ENCODE measurements at regions not wholly inside any gene's neighbourhood (a gene's known extent, or its start where the extent isn't known, plus 50 kb on each side); places are given as distances from the start of the nearest gene placed in this dataset.

DNA sequence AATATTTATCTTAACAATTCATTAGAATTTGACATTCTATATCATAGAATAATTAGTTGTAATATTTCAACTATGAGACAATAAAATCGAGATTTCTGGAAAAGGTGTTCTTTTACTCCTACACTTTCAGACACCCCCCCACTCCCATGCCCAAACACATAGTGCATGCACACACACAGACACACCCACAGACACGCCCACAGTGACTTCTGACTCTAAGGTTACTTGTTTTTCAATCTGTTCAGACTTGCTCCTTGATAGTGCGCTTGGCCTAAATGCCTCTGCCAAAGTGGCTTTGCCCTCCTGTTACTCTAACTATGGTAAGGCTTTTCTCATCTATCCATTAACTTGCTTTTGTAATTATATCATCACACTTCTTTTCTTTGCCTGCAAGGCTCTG lies 144.0 kb upstream of the PPP1R3A start:
- H3K4me3 ChIP-seq (ENCODE audit: low read depth, low read length), result no peak overlapping the region
- ChIA-PET CTCF (no interaction called here), POLR2A (no interaction called here)
- TF ChIP-seq, protein P1, sequence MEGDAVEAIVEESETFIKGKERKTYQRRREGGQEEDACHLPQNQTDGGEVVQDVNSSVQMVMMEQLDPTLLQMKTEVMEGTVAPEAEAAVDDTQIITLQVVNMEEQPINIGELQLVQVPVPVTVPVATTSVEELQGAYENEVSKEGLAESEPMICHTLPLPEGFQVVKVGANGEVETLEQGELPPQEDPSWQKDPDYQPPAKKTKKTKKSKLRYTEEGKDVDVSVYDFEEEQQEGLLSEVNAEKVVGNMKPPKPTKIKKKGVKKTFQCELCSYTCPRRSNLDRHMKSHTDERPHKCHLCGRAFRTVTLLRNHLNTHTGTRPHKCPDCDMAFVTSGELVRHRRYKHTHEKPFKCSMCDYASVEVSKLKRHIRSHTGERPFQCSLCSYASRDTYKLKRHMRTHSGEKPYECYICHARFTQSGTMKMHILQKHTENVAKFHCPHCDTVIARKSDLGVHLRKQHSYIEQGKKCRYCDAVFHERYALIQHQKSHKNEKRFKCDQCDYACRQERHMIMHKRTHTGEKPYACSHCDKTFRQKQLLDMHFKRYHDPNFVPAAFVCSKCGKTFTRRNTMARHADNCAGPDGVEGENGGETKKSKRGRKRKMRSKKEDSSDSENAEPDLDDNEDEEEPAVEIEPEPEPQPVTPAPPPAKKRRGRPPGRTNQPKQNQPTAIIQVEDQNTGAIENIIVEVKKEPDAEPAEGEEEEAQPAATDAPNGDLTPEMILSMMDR (IDR thresholded peaks at IDR 0.05; ENCODE audit: insufficient read depth, low read length, missing control alignments), result no peak
- DNase-seq (ENCODE audit: low read depth, low spot score), result no peak

DNA sequence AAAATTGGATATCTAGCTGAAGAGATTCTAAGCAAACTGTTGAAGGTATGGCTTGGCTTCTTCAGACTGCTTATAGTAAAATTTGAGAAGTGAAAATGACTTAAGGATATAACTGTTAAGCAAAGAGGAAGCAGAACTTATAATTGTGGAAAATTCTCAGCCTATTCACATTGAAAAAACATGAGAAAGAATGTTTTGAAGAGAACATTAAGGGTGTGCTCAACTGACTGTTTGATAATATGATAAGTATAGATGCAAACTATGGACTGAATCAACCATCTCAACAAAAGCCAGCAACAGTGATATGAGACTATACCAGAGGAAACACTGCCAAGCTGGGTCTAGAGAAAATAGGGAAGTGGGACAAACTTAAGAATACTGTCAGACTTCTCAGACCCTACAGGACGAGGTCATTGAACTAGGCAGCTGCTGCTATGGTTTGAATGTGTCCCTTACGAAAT lies 133.1 kb upstream of the PPP1R3A start:
- ChIA-PET POLR2A (no interaction called here), CTCF (no interaction called here)
- no peak overlapping the region for H3K4me3 ChIP-seq (ENCODE audit: low read depth, low read length)
- no peak for DNase-seq (ENCODE audit: low read depth, low spot score)
- TF ChIP-seq, protein P1 (IDR thresholded peaks at IDR 0.05; ENCODE audit: insufficient read depth, low read length, missing control alignments), result no peak

DNA sequence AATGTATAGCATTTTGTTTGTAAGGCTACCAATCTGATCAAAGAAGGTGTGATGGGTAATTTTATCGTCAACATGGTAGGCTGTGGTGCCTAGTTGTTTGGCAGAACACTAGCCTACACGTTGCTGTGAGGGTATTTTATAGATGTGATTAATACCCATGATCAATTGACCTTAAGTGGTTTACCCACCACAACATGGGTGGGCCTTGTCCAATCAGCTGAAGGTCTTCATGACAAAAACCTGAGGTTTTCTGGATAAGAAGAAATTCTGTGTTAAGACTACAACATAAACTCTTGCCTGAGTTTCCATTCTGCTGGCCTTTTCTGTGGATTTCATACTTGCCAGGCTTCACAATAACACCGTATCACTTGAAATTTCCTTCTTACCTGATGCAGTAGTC lies 131.8 kb upstream of the PPP1R3A start:
- TF ChIP-seq, protein P1 (IDR thresholded peaks at IDR 0.05; ENCODE audit: insufficient read depth, low read length, missing control alignments), result no peak
- ChIA-PET POLR2A (no interaction called here), CTCF (no interaction called here)

DNA sequence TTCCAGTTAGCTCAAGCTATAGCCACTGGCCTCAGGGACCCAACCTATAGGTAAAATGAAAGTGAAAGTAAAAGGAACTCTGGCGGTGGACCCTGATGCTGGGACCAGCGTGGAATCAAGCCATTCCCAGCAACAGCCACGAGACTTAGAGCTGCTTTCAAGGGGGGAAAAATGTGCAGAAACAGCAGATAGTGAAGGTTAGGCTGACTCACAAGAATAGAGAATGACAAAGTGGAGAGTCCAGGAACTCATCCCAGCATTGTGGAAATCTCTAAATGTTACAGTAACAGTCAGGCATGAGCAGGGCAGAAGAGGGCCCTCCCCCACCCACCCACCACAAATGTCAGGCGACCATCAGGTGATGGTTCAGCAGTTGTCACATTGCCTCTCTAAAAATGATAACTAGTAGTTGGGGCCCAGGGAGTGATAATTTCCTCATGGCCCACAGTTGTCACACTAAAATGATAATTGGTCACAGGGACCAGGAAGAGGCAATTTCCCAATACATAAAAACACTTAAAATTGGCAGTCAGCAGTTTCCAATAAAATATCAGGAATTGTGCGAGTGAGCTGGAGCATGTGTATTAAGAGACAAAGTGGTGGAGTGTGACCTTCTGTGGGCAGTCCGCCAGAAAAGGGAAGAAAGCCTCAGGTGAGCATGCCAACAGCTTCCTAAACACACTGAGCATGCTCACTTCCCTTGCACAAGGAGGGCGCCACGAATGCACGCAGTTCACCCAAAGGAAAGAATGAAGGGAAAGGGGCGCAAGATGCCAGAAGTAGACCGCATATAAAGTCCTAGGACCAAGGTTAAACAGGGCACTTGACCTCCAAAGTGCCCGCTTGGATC lies 129.8 kb upstream of the PPP1R3A start:
- POLR2A ChIA-PET, result no interaction called here

More for the DNA sequence above, 131.8 kb upstream of the PPP1R3A start:
- DNase-seq (ENCODE audit: low read depth, low spot score), result no peak
- H3K4me3 ChIP-seq (ENCODE audit: low read depth, low read length), result no peak overlapping the region

DNA sequence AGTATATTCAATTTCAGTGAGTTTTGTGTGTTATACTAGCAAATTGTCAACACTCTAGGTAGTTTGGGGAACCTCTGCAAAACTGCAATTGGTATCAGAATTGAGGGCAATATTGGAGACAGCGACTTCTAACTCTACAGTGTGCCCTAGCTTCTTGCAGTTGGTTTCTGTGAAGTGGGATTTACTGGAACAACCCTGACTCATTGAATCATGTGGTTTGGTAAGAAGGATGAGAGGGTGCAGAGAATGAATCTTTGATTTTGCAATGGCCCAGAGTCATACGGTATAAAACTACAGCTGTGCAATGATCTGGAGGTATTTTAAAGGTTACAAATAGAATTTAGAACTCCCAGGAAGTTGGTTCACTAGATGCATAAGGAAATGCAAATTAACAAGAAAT lies 129.1 kb upstream of the PPP1R3A start:
- ChIA-PET CTCF (interaction anchor here (1.7 kb wide), 1 partner anchor 20 kb away, joined by 5 read pairs; no protein-coding TSS in a partner anchor), POLR2A (no interaction called here)
- DNase-seq (ENCODE audit: low read depth, low spot score), result no peak
- TF ChIP-seq, protein P1 (IDR thresholded peaks at IDR 0.05; ENCODE audit: insufficient read depth, low read length, missing control alignments), result no peak
- H3K4me3 ChIP-seq (ENCODE audit: low read depth, low read length), result no peak overlapping the region

More for the DNA sequence above, 129.8 kb upstream of the PPP1R3A start:
- DNase-seq (ENCODE audit: low read depth, low spot score), result no peak
- TF ChIP-seq, protein P1 (IDR thresholded peaks at IDR 0.05; ENCODE audit: insufficient read depth, low read length, missing control alignments), result no peak
- H3K4me3 ChIP-seq (ENCODE audit: low read depth, low read length), result peak overlapping the region; percentile 24; the same call in 1 of the 2 replicates
- CTCF ChIA-PET, result interaction anchor here (1.7 kb wide), 1 partner anchor 21 kb away, joined by 5 read pairs; no protein-coding TSS in a partner anchor

DNA sequence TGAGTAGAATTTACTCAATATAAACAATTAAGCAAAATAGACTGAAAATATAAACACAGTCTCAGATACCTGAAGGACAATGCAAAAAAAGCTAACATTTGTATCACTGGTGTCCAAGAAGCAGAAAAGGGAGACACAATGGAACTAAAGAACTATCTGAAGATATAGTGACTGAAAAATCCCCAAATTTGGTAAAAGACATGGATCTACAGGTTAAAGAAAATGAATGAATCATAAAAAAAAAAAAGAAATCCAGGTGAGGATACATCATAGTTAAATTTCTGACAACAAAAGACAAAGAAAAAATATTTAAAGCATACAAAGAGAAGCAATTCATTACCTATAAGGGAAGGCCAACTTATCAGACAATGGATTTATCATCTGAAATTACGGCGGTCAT lies 114.7 kb upstream of the PPP1R3A start:
- no peak for DNase-seq (ENCODE audit: low read depth, low spot score)
- CTCF ChIA-PET, result no interaction called here
- TF ChIP-seq, protein P1 (IDR thresholded peaks at IDR 0.05; ENCODE audit: insufficient read depth, low read length, missing control alignments), result no peak
- POLR2A ChIA-PET, result no interaction called here
- H3K4me3 ChIP-seq (ENCODE audit: low read depth, low read length), result no peak overlapping the region

Data from AG04449 (cell line).